Osteocyte (in vitro differentiated cells): ENCODE measurements at regions not wholly inside any gene's neighbourhood (a gene's known extent, or its start where the extent isn't known, plus 50 kb on each side); places are given as distances from the start of the nearest gene placed in this dataset.
"Not testable (repeated sequence)": the region's sequence is repeated elsewhere in the genome, so short reads cannot be mapped to it uniquely, and the experiment has no call there.

Experiments
- DNase-seq: peaks from one replicate; pipeline ENCODE4 v3.0.0; 2021; ENCODE audit warnings: mixed read lengths; ENCODE audit not compliant: unreplicated experiment; ENCODE audit errors: extremely low spot score
- H3K27ac Mint-ChIP-seq: one replicate; pipeline ENCODE4 v1.8.0; 2021; ENCODE audit warnings: mild to moderate bottlenecking, mixed read lengths; ENCODE audit not compliant: unreplicated experiment
- H3K27me3 Mint-ChIP-seq: one replicate; pipeline ENCODE4 v1.8.0; 2021; ENCODE audit warnings: mixed read lengths; ENCODE audit not compliant: unreplicated experiment
- H3K36me3 Mint-ChIP-seq: one replicate; pipeline ENCODE4 v1.8.0; 2021; ENCODE audit warnings: mixed read lengths; ENCODE audit not compliant: unreplicated experiment
- H3K4me1 Mint-ChIP-seq: one replicate; pipeline ENCODE4 v1.8.0; 2021; ENCODE audit warnings: mixed read lengths; ENCODE audit not compliant: unreplicated experiment
- H3K4me3 Mint-ChIP-seq: one replicate; pipeline ENCODE4 v1.8.0; 2021; ENCODE audit warnings: mild to moderate bottlenecking, moderate library complexity, mixed read lengths; ENCODE audit not compliant: unreplicated experiment
- H3K9me3 Mint-ChIP-seq: one replicate; pipeline ENCODE4 v1.8.0; 2021; ENCODE audit warnings: mixed read lengths; ENCODE audit not compliant: unreplicated experiment
- TF ChIP-seq, protein P1 (sequence below): fragments of 200-600 bp; sonication (generic); IDR thresholded peaks from 2 replicates; pipeline ENCODE4 v1.5.0; 2021; ENCODE audit warnings: antibody characterized with exemption, mild to moderate bottlenecking, moderate library complexity

DNA sequence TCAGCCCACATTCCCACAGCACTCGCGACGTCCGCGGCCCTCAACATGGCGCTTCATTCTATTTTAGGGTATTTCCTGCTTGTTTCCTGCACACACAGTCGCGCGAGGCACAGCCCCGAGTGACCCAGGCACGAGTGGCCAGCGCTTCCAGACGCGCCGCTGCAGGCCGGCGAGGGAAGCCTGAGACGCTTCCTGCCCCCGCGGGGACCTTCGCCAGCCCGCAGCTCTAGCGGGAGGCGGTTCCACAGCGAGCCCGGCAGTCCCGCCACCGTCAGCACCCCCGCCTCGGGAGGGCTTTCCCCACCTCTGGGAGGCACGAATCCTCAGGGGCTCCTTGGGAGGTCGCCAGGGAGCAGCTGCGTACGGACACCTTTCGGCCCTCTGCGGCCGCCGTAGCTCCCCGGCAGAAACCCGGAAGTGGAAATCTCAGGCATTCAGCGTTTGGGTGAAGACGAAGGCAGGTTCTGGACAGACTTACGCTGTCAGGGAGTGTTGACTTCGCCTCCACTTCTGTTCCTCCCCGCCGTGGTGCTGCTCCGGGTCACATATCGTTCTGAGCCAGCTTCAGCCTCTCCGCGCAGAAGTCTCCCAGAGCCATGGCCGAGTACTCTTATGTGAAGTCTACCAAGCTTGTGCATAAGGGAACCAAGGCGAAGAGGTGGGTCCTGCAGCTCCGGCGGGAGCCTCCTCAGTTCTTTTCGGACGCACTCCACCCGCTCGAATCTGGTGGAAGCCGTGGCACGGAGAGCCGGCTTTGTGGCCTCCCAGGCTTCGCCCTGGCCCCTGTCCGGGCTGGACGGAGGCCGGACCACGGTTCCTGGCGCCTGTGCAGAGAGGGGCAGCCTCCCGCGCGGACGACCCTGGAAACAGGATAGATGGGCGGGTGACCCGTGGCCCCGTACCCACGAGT is 2925.9 kb upstream of the OR11H1 start:
- no peaks in the 10 kb centered on the region for H3K4me1 Mint-ChIP-seq
- H3K4me3 Mint-ChIP-seq = no peak overlapping the region
- H3K9me3 Mint-ChIP-seq = peaks cover 65% of the 10 kb centered on the region
- no peak overlapping the region for H3K27ac Mint-ChIP-seq
- no peaks in the 10 kb centered on the region for H3K36me3 Mint-ChIP-seq
- DNase-seq = peak; percentile 88
- TF ChIP-seq, protein P1, sequence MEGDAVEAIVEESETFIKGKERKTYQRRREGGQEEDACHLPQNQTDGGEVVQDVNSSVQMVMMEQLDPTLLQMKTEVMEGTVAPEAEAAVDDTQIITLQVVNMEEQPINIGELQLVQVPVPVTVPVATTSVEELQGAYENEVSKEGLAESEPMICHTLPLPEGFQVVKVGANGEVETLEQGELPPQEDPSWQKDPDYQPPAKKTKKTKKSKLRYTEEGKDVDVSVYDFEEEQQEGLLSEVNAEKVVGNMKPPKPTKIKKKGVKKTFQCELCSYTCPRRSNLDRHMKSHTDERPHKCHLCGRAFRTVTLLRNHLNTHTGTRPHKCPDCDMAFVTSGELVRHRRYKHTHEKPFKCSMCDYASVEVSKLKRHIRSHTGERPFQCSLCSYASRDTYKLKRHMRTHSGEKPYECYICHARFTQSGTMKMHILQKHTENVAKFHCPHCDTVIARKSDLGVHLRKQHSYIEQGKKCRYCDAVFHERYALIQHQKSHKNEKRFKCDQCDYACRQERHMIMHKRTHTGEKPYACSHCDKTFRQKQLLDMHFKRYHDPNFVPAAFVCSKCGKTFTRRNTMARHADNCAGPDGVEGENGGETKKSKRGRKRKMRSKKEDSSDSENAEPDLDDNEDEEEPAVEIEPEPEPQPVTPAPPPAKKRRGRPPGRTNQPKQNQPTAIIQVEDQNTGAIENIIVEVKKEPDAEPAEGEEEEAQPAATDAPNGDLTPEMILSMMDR = no peak
- H3K27me3 Mint-ChIP-seq = no peaks in the 10 kb centered on the region

DNA sequence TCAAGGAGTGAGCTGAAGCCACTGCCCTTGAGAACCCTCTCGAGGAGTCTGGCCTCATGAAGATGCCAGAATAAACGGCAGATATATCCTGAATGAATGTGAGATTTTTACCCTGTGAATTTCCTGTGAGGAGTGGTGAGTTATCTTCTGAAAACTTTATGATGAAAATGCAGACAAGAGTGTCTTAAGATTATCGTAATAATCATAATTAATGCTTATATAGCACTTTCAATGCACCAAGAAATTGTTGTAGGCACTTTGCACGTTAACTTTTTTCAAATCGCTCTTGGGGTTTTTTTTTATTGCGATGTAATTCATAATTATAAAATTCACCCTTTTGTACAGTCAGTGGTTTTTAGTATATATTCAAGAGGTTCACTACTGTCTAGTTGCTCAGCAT is 2924.6 kb upstream of the OR11H1 start:
- H3K27me3 Mint-ChIP-seq, H3K4me1 Mint-ChIP-seq, DNase-seq, H3K36me3 Mint-ChIP-seq, H3K4me3 Mint-ChIP-seq, H3K27ac Mint-ChIP-seq: not testable (repeated sequence)
- peaks cover 61% of the 10 kb centered on the region for H3K9me3 Mint-ChIP-seq

DNA sequence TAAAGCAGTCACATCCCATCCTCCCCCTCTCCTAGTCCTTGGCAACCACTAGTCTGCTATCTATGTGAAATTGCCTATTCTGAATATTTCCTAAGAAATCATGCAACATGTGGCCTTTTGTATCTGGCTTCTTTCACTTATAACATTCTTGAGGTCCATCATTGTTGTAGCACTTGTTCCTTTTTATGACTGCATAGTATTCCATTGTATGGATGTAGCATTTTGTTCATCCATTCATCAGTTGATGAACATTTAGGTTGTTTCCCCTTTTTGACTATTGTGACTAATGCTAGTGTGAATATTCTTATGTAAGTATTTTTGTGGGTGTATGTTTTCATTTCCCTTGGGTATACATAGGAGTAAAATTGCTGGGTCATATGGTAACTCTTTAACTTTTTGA is 2924.2 kb upstream of the OR11H1 start:
- not testable (repeated sequence) for H3K4me1 Mint-ChIP-seq, H3K36me3 Mint-ChIP-seq, DNase-seq, H3K27ac Mint-ChIP-seq, H3K4me3 Mint-ChIP-seq, H3K27me3 Mint-ChIP-seq
- H3K9me3 Mint-ChIP-seq = peaks cover 60% of the 10 kb centered on the region

DNA sequence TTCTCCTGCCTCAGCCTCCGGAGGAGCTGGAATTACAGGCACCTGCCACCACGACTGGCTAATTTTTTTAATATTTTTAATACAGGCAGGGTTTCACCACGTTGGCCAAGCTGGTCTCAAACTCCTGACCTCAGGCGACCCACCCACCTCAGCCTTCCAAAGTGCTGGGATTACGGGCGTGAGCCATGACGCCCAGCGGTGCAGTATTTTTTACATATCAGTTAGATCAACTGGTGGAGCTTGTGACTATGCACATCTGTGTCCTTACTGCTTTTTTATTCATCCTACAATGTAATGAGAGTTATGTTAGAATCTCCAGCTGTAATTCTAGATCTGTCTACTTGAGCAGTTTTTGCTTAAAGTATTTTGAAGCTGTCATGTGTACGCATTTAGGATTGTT is 2919.5 kb upstream of the OR11H1 start:
- peaks cover 49% of the 10 kb centered on the region for H3K9me3 Mint-ChIP-seq
- H3K36me3 Mint-ChIP-seq, H3K4me1 Mint-ChIP-seq, H3K4me3 Mint-ChIP-seq, H3K27ac Mint-ChIP-seq, DNase-seq, H3K27me3 Mint-ChIP-seq: not testable (repeated sequence)

DNA sequence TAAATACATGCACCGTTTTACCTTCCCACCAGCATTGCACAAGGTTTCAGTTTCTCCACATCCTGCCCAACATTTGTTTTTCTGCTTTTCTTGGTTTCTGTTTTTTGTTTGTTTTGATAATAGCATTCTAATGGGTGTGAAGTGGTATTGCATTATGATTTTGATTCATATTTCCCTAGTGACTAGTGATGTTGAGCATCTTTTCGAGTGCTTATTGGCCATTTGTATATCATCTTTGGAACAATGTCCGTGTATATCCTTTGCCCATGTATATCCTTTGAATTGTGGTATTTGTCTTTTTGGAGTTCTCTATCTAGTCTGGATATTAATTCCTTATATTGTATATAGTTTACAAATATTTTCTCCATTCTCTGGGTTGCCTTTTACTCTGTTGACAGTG is 2914.8 kb upstream of the OR11H1 start:
- TF ChIP-seq, protein P1 = no peak
- Mint-ChIP-seq H3K4me1 (no peaks in the 10 kb centered on the region), H3K9me3 (peaks cover 50% of the 10 kb centered on the region), H3K36me3 (no peaks in the 10 kb centered on the region), H3K27ac (no peak overlapping the region), H3K4me3 (no peak overlapping the region), H3K27me3 (no peaks in the 10 kb centered on the region)
- DNase-seq = no peak

DNA sequence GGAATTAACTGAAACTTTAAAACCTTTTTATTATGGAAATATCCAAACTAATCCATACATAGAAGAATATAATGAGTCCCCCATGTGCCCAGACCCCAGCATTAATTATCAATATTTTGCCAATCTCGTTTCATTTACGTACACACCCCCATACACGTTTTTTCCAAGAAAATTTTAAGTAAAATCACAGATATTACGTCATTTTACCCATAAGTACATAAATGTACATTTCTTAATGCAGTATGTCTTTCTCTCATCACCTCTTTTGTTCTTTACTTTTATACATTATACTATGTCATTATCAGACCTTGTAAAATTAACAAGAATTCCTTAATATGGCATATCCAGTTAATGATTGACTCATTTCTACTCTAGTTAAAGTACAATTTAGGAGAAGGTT is 2914.1 kb upstream of the OR11H1 start:
- not testable (repeated sequence) for DNase-seq, H3K27ac Mint-ChIP-seq, H3K4me3 Mint-ChIP-seq, H3K4me1 Mint-ChIP-seq, H3K36me3 Mint-ChIP-seq, H3K27me3 Mint-ChIP-seq
- H3K9me3 Mint-ChIP-seq = peaks cover 52% of the 10 kb centered on the region

DNA sequence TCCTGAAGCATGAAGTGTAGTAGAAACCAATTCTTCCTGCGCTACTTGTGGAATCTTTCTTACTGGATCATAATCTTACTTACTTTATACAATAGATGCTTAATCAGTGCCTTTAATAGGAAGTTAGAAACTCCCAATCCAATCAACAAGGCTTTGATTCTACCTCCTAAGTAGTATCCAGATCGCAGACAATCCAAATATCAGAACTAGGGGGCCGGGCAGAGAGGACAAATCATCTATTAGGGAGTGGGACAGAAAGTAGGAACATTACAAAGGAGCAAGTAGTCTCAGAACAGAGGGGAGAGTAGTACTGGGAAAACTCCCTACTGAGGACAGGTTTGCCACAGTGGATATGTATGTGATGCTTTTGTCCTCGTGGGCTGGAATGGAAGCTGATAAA is 2901.1 kb upstream of the OR11H1 start:
- not testable (repeated sequence) for DNase-seq, H3K27ac Mint-ChIP-seq, H3K4me1 Mint-ChIP-seq, H3K27me3 Mint-ChIP-seq, H3K36me3 Mint-ChIP-seq, H3K4me3 Mint-ChIP-seq
- H3K9me3 Mint-ChIP-seq = peaks cover 55% of the 10 kb centered on the region

DNA sequence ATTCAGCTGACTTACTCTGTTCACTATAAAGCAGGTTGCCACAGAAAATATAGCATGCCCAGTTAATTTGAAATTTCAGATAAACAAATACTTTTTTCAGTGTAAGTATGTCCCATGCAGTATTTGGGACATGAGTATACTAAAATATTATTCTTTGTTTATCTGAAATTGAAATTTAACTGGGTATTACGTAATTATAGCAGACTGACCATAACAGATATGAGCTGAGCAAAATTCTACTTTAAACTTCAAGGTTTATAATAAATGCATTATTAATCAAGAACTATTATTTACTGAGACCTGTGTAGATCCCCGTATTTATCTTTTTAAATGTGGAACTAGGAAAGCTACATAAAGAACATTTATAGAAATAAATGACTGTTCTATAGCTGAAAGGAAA is 2898.2 kb upstream of the OR11H1 start:
- DNase-seq, H3K36me3 Mint-ChIP-seq, H3K4me3 Mint-ChIP-seq, H3K4me1 Mint-ChIP-seq, H3K27ac Mint-ChIP-seq, H3K27me3 Mint-ChIP-seq: not testable (repeated sequence)
- H3K9me3 Mint-ChIP-seq = peaks cover 54% of the 10 kb centered on the region

DNA sequence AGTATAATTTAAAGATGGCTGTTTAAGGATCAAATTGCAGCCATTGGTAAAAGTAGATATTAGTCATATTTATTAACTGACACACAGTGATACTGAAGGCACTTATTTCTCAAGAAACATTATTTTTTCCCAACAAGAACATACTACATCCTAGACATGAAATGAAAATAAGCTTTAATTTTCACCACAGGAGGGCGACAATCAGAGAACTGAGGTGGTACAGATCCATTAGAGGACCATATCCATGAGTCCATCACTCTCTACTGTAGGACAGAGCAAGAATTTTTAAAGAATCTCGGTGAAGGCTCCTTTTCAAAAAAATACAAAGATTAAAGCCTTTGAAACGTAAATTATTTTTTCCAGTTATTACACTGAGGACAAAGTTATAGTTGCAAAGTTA is 2897.0 kb upstream of the OR11H1 start:
- H3K27ac Mint-ChIP-seq, H3K4me1 Mint-ChIP-seq, H3K4me3 Mint-ChIP-seq, DNase-seq, H3K27me3 Mint-ChIP-seq, H3K36me3 Mint-ChIP-seq: not testable (repeated sequence)
- H3K9me3 Mint-ChIP-seq = peaks cover 57% of the 10 kb centered on the region

DNA sequence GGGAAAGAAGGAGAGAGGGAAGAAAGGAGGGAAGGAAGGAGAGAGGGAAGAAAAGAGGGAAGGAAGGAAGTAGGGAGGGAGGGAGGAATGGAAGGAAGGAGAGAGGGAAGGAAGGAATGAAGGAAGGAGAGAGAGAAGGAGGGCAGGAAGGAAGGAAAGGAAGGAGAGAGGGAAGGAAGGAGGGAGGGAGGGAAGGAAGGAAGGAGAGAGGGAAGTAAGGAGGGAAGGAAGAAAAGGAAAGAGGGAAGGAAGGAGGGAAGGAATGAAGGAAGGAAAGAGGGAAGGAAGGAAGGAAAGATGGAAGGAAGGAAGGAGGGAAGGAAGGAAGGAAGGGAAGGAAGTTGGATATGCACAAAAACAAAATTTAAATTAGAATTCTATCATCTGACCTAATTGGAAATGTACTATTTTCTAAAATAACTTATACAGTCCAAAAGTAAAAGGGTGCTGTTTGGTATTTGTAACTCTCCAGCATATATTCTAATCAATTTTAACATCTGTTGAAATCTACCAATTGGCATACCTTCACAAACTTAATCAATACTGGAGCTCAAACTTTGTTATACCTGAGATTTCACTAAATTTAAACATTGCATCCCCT is 2890.3 kb upstream of the OR11H1 start:
- H3K4me3 Mint-ChIP-seq, H3K27ac Mint-ChIP-seq, DNase-seq, H3K36me3 Mint-ChIP-seq, H3K27me3 Mint-ChIP-seq, H3K4me1 Mint-ChIP-seq: not testable (repeated sequence)
- H3K9me3 Mint-ChIP-seq = peaks cover 64% of the 10 kb centered on the region
